ENCODE measurements at regions not wholly inside any gene's neighbourhood (a gene's known extent, or its start where the extent isn't known, plus 50 kb on each side); places are given as distances from the start of the nearest gene placed in this dataset.

DNA sequence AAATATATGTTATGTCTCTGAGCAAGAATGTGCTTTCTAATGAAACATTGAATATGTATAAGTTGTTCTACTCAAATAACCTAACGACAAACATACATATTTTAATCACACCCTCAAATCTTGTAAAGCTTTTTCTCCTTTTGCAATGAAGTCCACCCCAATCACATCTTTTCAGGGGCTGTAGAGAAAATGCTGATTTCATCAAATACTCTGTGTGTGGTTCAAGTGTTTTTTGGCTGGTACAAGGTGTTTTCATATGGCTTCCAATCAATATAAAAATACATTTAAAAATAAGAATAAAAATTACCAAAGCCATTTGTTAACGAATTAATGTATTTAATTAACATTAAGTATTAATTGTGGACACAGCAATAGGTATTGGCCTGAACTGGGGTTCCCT lies 57.2 kb upstream of the TMEM196 start:
- TF ChIP-seq, protein P1, sequence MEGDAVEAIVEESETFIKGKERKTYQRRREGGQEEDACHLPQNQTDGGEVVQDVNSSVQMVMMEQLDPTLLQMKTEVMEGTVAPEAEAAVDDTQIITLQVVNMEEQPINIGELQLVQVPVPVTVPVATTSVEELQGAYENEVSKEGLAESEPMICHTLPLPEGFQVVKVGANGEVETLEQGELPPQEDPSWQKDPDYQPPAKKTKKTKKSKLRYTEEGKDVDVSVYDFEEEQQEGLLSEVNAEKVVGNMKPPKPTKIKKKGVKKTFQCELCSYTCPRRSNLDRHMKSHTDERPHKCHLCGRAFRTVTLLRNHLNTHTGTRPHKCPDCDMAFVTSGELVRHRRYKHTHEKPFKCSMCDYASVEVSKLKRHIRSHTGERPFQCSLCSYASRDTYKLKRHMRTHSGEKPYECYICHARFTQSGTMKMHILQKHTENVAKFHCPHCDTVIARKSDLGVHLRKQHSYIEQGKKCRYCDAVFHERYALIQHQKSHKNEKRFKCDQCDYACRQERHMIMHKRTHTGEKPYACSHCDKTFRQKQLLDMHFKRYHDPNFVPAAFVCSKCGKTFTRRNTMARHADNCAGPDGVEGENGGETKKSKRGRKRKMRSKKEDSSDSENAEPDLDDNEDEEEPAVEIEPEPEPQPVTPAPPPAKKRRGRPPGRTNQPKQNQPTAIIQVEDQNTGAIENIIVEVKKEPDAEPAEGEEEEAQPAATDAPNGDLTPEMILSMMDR (IDR thresholded peaks at IDR 0.05), result no peak
- no peak for TF ChIP-seq POLR2A (IDR thresholded peaks at IDR 0.05)
